CD14-positive monocyte (primary cell): ENCODE measurements at regions not wholly inside any gene's neighbourhood (a gene's known extent, or its start where the extent isn't known, plus 50 kb on each side); places are given as distances from the start of the nearest gene placed in this dataset.

Experiments
- DNase-seq, 3 donors: peaks; one replicate each; pipeline ENCODE4 v3.0.0-alpha.2; 2011 to 2022
- H2AFZ ChIP-seq: 2 replicates; pipeline ENCODE4 v1.6.0; 2012; ENCODE audit warnings: mild to moderate bottlenecking, low read depth, low read length, inconsistent platforms; ENCODE audit not compliant: insufficient read depth, poor library complexity, severe bottlenecking
- H3K27ac ChIP-seq, 2 donors: 1 replicate in 1 of 2; 2 replicates in 1 of 2; pipeline ENCODE4 v1.5.1; 2012 to 2013; ENCODE audit warnings: low read length in 2 of 2, control low read depth in 1 of 2, inconsistent platforms in 1 of 2, low read depth in 1 of 2, mild to moderate bottlenecking in 1 of 2
- H3K27me3 ChIP-seq, 2 donors: one replicate each; pipeline versions ENCODE4 v1.6.0 to v1.6.1; 2011 to 2013; ENCODE audit warnings: low read length in 2 of 2; ENCODE audit not compliant: control insufficient read depth in 2 of 2, insufficient read depth in 2 of 2
- H3K36me3 ChIP-seq, 2 donors: replicated peaks in 1 of 2; 1 replicate in 1 of 2; 2 replicates in 1 of 2; pipeline versions ENCODE4 v1.5.1 to v1.6.1; 2012 to 2013; ENCODE audit warnings: low read length in 2 of 2, control low read depth in 1 of 2, inconsistent platforms in 1 of 2, mild to moderate bottlenecking in 1 of 2; ENCODE audit not compliant: insufficient read depth in 2 of 2, control insufficient read depth in 1 of 2
- H3K4me1 ChIP-seq, 2 donors: 1 replicate in 1 of 2; 2 replicates in 1 of 2; pipeline versions ENCODE4 v1.5.1 to v1.6.1; 2012 to 2013; ENCODE audit warnings: low read length in 2 of 2, control low read depth in 1 of 2, inconsistent platforms in 1 of 2, mild to moderate bottlenecking in 1 of 2, moderate library complexity in 1 of 2; ENCODE audit not compliant: insufficient read depth in 2 of 2, control insufficient read depth in 1 of 2
- H3K4me2 ChIP-seq: replicated peaks from 2 replicates; pipeline ENCODE3; 2012; ENCODE audit warnings: low read length, moderate library complexity, mild to moderate bottlenecking; ENCODE audit not compliant: poor library complexity, severe bottlenecking; ENCODE audit errors: extremely low read depth
- H3K4me3 ChIP-seq, 3 experiments: fragments of 200-600 bp in 1 of 3; sonication (generic) in 1 of 3; replicated peaks in 1 of 3; 1 replicate in 2 of 3; 2 replicates in 1 of 3; pipeline ENCODE4 v1.5.1; 2011 to 2013; ENCODE audit warnings: low read length in 3 of 3, mild to moderate bottlenecking in 3 of 3, control low read depth in 2 of 3, low read depth in 2 of 3, inconsistent platforms in 1 of 3, moderate library complexity in 1 of 3
- H3K79me2 ChIP-seq: 2 replicates; pipeline ENCODE4 v1.6.0; 2012; ENCODE audit warnings: mild to moderate bottlenecking, control low read depth, inconsistent platforms, low read length, moderate library complexity; ENCODE audit not compliant: insufficient read depth
- H3K9ac ChIP-seq: 2 replicates; pipeline ENCODE4 v1.6.0; 2017; ENCODE audit warnings: low read length, mild to moderate bottlenecking; ENCODE audit not compliant: insufficient read depth, poor library complexity, severe bottlenecking
- H3K9me3 ChIP-seq, 2 donors: replicated peaks in 1 of 2; 1 replicate in 1 of 2; 2 replicates in 1 of 2; pipeline versions ENCODE4 v1.5.1 to v1.6.1; 2012 to 2013; ENCODE audit warnings: low read length in 2 of 2, control low read depth in 1 of 2; ENCODE audit not compliant: control insufficient read depth in 1 of 2, insufficient read depth in 1 of 2
- H4K20me1 ChIP-seq: 2 replicates; pipeline ENCODE4 v1.6.0; 2012; ENCODE audit warnings: mild to moderate bottlenecking, low read length, control low read depth, moderate library complexity; ENCODE audit not compliant: insufficient read depth
- H3K27ac Mint-ChIP-seq, 7 donors: one replicate each; pipeline ENCODE4 v1.8.0; 2020; ENCODE audit warnings: mild to moderate bottlenecking in 7 of 7, mixed read lengths in 7 of 7, moderate library complexity in 6 of 7, inconsistent platforms in 2 of 7
- H3K27me3 Mint-ChIP-seq, 3 donors: one replicate each; pipeline ENCODE4 v1.8.0; 2021 to 2022; ENCODE audit warnings: low read depth in 3 of 3, mild to moderate bottlenecking in 3 of 3, mixed read lengths in 3 of 3, moderate library complexity in 3 of 3, inconsistent platforms in 1 of 3
- H3K36me3 Mint-ChIP-seq, 2 donors: one replicate each; pipeline ENCODE4 v1.8.0; 2020; ENCODE audit warnings: mixed read lengths in 2 of 2, inconsistent platforms in 1 of 2, mild to moderate bottlenecking in 1 of 2
- H3K4me1 Mint-ChIP-seq: one replicate; pipeline ENCODE4 v1.8.0; 2020; ENCODE audit warnings: mild to moderate bottlenecking, mixed read lengths
- H3K4me3 Mint-ChIP-seq, 2 donors: one replicate each; pipeline ENCODE4 v1.8.0; 2020; ENCODE audit warnings: mild to moderate bottlenecking in 2 of 2, mixed read lengths in 2 of 2, moderate library complexity in 1 of 2
- H3K9me3 Mint-ChIP-seq, 7 donors: one replicate each; pipeline ENCODE4 v1.8.0; 2020 to 2022; ENCODE audit warnings: mixed read lengths in 7 of 7, mild to moderate bottlenecking in 6 of 7, moderate library complexity in 6 of 7, inconsistent platforms in 2 of 7
- WGBS: methylation state at CpG from one replicate; pipeline ENCODE4 v1.1.5; 2013; ENCODE audit warnings: missing lambda C conversion rate; ENCODE audit not compliant: insufficient coverage; 5-methylcytosine and 5-hydroxymethylcytosine counted together
- intact Hi-C, 2 donors: fragments of 100-400 bp; cut with micrococcal nuclease; formaldehyde crosslinking; loops; one replicate each; pipeline versions ENCODE4 v1.15.0 to v1.15.1; 2023
- TF ChIP-seq, protein P1 (sequence below): fragments of 200-600 bp; IDR thresholded peaks from one replicate; pipeline ENCODE4 v1.8.0; 2022; ENCODE audit warnings: antibody characterized with exemption, mild to moderate bottlenecking

DNA sequence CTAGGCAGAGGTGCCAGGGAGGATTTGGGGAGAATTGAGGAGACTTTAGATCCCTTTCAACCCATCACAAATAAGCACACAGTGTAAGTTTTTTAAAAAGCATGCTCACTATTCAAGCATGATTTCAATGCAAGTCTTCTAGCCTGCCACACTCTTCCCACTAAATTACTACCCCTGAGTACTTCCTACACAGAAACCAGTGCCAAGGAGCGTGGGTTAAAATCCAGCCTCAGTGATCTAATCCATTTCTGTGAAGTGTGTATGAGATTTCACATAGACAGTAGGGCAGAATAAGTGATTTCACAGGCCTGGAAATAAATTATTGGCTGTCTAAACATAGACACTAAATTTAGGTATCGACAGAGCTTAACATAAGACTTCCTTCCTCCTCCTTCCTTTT, 142.9 kb upstream of the ATP1B1 start:
- Histone ChIP-seq H3K27me3 (no peaks in the 10 kb centered on the region), H3K9me3 (no peaks in the 10 kb centered on the region), H3K36me3 (no peaks in the 10 kb centered on the region), H3K79me2 (no peaks in the 10 kb centered on the region), H3K4me1 (no peaks in the 10 kb centered on the region), H3K4me3 (no peak overlapping the region), H3K27ac (no peak overlapping the region), H4K20me1 (no peaks in the 10 kb centered on the region), H3K4me2 (no peak overlapping the region), H2AFZ (no peak overlapping the region), H3K9ac (no peak overlapping the region)
- DNase-seq, result no peak
- Mint-ChIP-seq H3K4me3 (no peak overlapping the region), H3K9me3 (no peaks in the 10 kb centered on the region), H3K27me3 (peaks cover 0 to 2% (median 0%) of the 10 kb centered on the region in 3 donors), H3K27ac (no peak overlapping the region), H3K36me3 (no peaks in the 10 kb centered on the region), H3K4me1 (no peaks in the 10 kb centered on the region)
- intact Hi-C loops, result no loop called here
- TF ChIP-seq, protein P1, sequence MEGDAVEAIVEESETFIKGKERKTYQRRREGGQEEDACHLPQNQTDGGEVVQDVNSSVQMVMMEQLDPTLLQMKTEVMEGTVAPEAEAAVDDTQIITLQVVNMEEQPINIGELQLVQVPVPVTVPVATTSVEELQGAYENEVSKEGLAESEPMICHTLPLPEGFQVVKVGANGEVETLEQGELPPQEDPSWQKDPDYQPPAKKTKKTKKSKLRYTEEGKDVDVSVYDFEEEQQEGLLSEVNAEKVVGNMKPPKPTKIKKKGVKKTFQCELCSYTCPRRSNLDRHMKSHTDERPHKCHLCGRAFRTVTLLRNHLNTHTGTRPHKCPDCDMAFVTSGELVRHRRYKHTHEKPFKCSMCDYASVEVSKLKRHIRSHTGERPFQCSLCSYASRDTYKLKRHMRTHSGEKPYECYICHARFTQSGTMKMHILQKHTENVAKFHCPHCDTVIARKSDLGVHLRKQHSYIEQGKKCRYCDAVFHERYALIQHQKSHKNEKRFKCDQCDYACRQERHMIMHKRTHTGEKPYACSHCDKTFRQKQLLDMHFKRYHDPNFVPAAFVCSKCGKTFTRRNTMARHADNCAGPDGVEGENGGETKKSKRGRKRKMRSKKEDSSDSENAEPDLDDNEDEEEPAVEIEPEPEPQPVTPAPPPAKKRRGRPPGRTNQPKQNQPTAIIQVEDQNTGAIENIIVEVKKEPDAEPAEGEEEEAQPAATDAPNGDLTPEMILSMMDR, result no peak
- WGBS, result 0% methylated on average over 1 of the region's 2 CpGs

DNA sequence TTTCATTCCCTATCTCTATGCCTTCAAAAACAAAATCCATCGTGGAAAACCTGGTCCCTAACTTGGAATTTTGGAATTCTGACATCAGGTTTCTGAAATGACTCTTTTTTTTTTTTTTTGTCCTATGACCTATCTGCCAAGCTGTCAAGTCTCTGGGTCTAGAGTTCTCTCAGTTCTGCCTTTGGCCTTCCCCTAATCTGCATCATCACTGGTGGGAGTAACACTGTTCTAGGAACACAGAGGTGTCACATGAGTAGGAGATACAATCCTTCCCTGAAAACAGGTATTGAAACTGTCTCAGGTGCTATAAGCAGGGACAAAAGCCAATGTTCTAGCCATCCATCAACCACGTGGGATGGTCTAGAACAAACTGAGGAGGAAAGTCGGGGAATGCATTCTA, 142.0 kb upstream of the ATP1B1 start:
- Mint-ChIP-seq H3K27ac (peak overlapping the region in 1 of 7 donors; percentile 7), H3K4me3 (no peak overlapping the region), H3K9me3 (no peaks in the 10 kb centered on the region), H3K27me3 (peaks cover 0 to 2% (median 2%) of the 10 kb centered on the region in 3 donors), H3K4me1 (no peaks in the 10 kb centered on the region), H3K36me3 (no peaks in the 10 kb centered on the region)
- Histone ChIP-seq H3K36me3 (no peaks in the 10 kb centered on the region), H3K27me3 (no peaks in the 10 kb centered on the region), H3K4me2 (no peak overlapping the region), H2AFZ (no peak overlapping the region), H3K9me3 (no peaks in the 10 kb centered on the region), H3K9ac (no peak overlapping the region), H3K4me3 (no peak overlapping the region), H3K79me2 (no peaks in the 10 kb centered on the region), H4K20me1 (no peaks in the 10 kb centered on the region), H3K4me1 (no peaks in the 10 kb centered on the region), H3K27ac (no peak overlapping the region)
- TF ChIP-seq, protein P1, result no peak
- DNase-seq, result no peak
- WGBS, result 100% methylated on average over 3 of the region's 3 CpGs
- intact Hi-C loops, result no loop called here
